HG02938 (cell line): ENCODE measurements at regions not wholly inside any gene's neighbourhood (a gene's known extent, or its start where the extent isn't known, plus 50 kb on each side); places are given as distances from the start of the nearest gene placed in this dataset.

Experiments
- ATAC-seq: cut with Tn5 transposase; IDR thresholded peaks from one replicate; pipeline ENCODE4 v1.9.1; 2021; ENCODE audit warnings: mild to moderate bottlenecking, moderate library complexity; ENCODE audit not compliant: unreplicated experiment

DNA sequence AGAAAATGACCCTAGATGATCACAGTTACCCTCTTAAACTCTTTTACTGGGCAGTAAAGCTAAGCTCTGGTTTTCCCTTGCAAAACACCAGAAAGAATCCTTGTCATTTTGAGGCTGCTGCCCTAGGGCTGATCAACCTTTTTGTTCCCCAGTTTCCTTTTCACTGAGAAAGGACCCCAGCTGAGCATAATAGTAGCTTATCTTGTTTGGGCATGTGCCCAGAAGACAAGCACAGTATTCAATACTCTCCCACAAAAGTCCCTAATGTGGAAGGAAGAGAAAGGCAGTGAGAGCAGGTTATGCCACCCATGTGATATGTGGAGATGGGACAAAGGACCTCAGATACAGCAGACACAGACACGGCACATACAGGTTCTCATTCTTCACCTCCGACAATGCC lies 332.6 kb upstream of the TMPO start:
- no peak for ATAC-seq

DNA sequence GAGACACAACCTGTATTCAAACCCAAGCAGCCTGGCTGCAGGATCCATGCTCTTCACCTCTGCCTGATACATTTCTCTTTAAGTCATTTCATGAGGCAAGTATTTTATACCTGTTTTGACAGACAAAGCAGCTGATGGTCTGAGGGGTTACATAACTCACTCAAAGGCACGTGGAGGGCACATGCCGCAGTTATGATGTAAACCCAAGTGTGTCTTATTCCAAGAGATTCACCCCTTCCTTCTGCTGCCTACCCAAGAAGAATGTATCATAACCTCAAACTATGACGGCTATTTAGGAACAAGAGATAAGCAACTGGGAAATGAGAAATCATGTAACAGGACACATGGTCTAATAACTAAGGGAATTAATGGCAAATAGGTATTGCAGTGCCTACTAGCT lies 329.8 kb upstream of the TMPO start:
- ATAC-seq: no peak

DNA sequence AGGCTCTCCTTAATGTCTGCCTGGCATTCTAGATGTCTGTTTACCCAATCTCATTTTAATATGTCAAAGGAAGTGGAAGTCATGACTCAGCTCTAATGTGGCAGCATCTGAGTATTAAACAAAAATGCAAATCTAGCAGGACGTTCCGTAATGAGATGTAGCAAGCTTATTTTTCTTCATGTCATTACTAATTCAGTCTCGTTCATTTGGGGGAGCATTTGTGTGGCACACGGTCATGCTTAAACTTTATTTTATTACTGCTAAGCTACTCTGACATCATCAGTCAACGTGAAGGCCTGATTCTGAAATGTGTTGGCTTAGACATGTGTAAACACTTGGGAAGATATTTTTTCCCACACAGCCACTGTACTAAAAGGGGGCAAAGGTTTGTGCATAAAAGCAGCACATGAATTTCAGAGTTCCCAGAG lies 326.7 kb upstream of the TMPO start:
- ATAC-seq: no peak

DNA sequence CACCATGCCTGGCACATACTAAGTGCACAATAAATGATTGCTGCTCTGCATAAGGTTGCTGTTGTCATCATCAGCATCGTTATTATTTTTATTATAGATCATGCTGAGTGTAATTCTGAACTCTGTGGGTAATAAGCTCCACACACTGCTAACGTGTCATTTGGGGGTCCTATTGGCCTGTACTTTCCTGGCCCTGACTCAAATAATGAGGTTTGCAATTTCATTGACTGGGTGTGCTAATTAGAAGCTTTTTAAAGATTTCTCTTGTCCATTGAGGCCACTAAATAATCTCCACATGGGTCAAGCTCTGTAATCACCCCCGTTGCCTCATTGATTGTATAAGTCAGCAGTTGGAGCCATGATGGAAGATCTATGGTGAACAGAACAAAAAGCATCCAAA lies 320.8 kb upstream of the TMPO start:
- no peak for ATAC-seq

DNA sequence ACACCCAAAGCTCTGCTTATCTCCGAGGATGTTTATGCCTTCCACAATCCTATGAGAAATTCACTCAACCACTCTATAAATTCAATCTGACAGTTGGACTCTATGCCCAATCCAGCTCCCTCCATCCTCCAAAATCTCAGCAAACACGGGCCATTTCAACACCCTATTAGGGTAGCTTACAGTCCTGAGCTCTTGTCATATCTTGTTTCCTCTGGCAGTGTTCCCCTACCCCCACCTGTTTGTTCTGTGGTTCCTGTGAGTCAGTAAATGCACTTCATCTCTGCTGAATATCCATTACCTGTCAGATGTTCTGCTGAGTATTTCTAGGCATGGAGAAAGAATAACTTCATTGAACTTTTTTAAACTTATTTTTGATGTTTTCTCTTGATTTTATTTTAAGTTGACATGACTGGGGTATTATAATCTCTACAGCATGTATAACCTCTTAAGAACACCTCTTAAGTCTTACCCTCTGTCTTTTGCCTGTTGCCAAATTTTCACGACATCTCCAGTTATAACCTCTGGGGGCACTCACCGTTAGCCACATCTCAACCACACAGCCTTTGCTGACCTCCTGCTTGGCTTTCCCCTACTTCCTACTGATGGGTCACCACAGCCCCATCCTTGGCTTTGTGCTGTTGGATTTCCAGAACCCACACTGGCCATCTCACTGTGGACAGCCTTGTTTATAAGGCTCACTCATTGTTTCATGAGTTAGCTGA lies 317.0 kb upstream of the TMPO start:
- ATAC-seq: no peak

DNA sequence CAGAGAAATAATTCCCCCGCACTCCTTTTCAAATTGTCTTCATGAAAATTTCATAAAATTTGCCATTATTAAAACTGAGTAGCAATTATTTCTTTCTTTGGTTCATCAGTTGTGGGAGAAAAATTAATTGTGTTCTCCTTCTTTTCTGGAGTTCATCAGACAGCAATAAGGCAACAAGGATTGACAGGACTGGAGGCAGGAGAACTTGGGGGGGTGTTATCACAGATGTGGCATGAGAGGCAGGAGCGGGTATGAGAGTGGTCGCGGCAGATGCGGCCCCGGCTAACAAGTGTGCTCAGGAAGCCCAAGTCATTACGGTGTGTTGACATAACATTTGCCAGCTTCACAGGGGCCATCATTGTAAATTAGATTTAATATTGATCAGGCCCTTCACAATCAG lies 306.6 kb upstream of the TMPO start:
- ATAC-seq: no peak

DNA sequence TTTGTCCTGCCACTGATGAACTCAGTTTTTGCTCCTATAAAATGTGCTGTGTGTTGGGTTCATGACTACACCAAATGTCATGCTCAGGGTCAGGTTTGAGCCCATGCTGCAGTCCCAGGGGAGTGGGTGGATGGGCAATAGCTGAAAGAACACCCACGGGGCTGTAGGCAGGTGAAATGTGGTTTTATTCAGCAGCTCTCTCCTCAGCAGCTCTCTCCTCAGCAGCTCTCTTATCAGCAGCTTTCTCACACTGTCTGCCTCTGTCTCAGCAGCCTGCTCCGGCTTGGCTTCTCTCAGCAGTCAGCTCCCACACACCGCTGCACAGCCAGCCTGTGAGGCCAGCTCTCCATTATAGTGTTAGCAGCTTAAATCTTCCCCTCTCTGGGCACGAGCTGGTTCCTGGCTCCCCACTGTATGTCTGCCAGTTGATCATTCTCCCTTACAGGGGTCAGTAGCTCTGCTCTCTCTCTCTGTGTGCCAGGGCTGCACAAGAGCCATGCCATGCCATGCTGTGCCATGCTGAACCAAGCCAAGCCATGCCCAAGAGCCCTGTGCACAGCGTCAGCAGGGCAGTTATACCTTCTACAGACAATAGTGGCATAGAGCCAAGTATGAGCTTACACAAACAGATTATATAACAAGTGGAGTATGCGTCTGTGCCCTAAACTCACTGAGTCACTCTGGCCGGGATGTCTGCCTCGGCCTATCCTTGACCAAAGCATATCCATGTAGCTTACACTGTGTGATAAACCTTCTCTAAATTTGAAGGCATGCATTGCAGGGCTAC lies 303.3 kb upstream of the TMPO start:
- no peak for ATAC-seq

DNA sequence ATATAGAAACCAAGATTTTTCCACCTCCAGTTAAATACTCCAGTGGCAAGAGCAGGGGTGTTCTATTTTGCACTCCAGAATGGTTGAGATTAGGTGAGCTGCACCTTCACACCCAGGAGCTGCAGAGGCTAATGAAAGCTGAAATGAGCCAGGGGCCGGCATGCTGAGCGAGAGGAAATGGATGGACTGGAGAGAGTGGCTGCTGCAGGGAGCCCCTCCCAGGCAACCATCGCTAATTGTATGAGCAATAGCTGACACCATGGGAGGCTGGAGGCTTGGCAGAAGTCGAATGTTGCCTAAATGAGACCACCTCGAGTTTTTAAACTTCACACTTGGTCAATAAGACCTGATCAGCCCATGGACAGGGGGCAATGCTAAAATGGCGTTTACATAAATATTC lies 301.8 kb upstream of the TMPO start:
- ATAC-seq: no peak

DNA sequence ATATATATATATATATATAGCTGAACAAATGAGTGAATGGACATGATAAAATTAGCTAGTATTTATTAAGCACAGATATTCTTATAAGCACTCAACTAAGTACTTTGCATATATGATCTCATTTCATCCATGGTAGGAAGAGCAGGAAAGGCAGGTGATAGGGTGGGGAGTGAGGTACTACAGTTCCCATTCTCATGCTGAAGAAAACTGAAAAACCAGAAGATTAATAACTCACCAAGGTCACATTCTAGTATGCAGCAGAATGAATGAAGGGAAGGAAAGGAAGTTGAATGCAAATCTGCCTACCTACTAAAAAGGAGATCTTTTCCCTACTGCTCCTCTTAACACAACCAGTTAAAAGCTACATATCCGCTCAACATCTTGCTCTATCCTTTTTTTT lies 298.1 kb upstream of the TMPO start:
- no peak for ATAC-seq

DNA sequence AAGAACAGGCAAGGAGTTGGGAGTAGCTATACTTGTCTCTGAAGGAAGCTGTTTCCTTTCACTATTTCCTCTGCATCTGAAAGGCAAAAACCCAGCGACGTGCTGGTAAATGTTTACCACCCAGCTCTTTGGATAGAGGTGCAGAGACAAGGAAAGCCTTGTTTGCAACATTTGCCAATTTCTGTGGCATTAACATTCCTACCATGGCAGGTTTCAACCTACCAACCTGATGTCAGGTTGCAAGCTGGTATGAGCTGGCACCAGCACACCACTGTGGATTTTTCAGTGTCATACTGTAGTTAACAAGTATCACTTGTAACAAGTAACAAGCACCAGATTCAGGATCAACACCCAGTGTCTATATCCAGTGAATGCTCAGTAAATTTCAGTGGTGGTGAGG lies 294.8 kb upstream of the TMPO start:
- ATAC-seq: no peak

DNA sequence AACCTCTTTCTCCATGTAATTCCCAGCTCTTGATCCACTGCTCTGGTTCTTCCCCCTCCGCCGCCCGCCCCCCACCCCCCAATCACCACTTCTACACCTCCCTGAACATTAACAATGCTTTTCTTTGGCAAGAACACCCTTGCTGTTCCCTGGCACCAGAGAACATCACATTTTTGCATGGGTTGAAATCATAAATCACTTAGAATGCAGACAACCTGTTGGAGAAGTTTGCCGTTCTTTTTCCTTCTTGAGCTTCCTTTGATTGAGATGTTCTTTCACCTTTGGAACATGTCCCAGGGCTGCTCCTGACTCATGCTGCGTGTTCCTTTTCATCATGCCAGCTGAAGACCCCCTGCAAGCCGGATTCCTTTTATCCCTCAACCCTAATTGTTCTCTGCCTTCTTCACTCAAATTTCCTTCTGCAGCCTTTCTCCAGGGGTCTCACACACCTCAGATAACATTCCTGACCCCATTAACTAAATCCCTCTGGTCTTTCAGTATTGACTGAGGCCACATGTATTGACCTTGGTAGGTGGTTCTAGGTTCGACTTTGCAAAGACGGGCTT lies 294.1 kb upstream of the TMPO start:
- ATAC-seq: no peak

DNA sequence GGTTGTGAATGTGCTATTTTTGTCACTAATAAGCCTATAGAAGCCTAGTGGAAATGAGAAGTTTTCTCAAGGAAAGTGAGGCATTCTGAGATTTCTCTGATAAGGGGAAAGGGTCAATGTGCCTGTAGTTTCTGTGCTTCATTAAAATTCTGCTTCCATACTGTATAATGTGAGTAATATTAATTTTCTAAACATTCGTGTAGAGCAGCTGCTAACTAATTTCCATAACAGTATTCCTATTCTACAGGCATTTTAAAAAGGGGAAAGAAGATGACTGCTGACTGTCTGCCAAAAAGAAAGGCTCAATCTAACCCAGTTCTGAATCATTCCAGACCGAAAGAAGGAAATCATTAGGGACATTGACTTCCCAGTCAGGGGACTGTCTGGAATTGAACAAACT lies 293.3 kb upstream of the TMPO start:
- ATAC-seq: no peak

DNA sequence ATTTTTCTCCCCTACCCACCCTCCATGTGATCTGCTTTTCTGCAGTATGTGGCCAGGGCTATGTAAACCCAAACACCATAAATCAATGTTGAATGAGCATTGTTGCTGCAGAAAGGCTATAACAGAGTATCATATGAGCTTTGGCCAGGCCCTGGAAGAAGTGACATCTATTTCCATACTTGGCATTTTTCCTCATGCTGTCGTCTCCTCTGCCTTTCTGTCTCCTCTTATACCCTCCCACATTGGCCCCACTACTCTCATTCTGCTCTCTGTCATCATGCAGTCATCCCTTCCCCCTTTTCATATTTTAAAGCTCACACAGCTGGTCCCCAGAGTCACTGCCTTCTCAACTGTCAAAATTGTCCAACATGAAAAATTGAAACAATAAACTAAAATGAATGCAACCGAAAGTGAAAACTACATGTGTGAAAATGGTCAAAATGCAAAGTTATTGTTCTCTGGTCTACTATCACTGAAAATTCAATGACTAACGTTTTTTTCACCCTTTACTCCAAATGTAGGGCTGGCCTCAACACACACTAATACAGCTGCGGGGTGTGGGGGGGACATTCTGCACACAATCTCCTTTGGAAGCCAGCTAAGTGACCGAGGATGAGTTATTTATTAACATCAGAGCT lies 290.7 kb upstream of the TMPO start:
- ATAC-seq: peak; percentile 94

DNA sequence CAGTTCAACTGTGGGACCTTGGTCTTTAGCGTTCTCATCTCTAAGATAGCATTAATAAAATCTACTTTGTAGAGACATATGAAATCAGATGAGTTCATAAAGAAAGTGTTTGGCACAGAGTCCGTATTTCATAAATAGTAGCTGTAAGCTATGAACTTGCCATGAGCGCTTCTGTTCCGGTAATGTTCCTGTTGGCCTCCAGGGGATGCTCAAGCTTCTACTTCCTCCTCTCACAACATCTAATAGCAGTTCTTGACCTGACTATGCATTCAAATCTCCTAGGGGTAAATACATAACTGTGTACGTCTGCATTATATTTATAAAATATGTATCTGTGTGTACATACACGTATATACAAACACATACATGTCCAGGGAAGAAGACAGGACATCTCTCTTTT lies 288.2 kb upstream of the TMPO start:
- no peak for ATAC-seq

DNA sequence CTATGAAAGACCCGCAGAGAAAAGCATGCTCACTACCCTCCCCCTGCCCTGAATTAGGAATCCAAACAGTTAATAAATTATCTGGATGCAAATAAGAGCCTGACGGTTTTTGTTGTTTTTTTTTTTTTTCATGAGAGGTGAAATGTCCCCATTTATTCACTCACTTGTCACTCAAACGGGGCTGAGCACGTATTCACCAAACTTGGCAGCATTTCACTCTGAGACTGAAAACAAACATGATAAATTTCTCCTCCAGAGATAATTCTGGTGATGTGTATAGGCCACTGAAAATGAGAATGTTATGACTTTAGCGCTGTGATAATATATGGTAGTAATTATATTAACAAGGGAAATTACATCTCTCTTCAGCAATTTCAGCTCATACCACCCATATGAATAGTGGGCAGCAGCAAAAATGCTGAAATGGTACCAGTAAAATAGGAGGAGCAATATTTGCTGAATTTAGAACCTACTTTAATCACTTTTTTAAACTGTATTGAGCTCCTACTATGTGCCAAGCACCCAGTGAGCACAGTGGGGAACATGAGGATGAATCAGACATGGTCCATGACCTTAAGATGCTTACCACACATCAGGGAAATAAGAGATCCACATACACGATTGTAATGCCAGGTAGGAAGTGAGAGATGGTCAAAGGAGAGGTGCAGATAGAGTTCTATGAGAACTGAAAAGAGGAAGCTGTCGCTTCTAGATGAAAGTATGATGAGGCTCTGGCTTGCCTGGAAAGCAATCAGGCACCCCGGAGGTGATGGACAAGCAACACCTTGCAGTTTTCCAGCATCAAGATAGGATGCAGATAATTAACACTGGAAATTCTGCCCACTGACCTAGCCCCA lies 286.5 kb upstream of the TMPO start:
- no peak for ATAC-seq

DNA sequence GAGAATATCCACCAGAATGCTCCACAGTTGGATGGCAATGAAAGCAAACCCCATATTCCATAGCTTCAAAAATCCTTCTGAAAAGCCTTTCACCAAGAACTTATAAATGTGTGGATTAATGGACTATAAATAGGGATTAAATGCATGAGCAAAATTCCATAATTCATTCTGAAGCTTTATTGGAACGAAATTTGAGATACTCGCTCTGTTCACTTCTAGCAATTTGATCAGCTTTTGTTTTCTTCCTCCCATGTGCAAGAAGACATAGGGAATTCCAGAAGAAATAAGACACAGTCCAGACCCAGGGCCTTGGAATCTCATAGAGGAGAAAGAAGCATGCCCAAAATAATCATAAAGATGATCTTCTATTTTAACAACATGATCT lies 285.9 kb upstream of the TMPO start:
- no peak for ATAC-seq

DNA sequence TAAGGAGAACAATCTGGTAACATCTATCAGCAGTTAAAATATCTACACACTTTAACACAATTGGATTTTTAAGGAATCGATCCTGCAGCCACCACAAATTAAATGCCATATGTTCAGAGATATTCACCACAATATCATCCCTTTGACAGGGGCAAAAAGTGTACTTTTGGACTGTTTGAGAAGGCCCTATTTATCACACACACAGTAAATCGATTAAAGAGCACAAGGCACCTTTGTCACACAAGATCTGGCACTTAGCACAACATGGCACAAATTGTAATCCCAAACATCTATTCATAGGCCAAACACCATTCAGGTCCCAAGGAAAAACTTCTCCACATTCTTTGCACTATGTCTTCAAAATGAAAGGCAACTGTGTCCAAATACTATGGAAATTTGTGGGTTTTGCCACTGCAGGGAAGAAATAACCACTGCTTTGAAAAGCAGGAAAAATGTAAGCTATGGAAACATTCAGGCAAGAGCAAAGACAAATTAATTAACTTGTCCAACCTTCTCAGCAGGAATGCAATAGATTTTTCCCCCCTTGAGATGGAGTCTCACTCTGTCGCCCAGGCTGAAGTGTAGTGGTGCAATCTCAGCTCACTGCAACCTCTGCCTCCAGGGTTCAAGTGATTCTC lies 282.5 kb upstream of the TMPO start:
- ATAC-seq: no peak

DNA sequence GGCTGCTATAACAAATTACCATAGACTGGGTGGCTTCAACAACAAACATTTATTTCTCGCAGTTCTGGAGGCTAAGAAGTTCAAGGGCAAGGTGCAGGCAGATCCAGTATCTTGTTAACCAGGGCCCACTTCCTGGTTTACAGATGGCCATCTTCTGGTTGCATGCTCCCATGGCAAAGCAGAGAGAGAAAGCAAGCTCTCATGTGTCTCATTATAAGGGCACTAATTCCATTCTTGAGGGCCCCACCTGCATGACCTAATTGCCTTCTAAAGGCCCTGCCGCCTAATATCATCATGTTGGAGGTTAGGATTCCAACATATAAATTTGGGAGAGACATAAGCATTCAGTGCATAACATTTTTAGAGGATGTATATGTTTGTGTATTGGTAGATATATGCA lies 280.1 kb upstream of the TMPO start:
- no peak for ATAC-seq

DNA sequence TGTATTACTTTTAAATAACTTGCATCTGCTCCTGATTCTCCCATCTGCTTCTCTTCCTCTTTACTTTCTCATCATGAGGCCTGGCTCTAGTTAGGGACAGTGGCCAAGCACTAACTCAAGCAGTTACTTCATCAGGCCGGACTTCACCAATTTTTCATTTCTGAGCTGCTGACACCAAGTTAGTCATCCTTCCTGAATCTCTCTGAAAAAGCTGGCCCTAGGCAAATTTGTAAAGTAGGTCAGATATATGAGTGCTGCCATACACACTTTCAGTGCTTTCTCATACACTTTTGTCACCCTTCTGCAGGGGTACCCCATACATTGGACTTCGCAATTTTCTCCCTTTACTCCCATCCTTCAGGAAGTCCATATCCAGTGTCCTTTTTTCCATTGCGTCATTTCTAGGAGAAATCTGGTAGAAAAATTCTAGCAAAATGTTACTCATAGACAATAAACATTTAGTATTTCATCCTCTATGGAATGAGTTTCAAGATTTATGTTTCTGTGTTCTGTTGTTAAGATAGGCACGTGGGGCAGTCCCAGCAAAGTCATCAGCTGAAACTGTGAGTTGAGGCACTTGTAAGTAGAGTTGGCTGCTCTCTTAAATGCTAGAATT lies 276.8 kb upstream of the TMPO start:
- no peak for ATAC-seq

DNA sequence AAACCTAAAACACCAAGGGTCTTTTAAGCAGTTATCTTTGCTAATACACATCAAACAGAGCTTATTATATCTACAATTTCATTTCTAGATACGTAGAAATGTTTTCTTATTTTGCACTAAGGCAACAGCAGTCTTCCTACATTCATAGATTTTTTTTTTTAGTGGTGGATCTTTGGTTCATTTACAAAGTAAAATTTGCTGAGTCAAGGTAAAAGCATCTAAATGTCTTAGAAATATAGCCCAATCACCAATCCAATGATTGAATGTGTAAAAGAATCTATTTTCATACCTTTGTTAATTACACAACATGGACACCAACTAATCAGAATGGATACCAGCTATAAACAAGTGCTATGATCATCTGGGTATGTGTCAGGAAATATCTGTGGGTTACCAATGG lies 272.2 kb upstream of the TMPO start:
- no peak for ATAC-seq
